ENCODE measurements at regions not wholly inside any gene's neighbourhood (a gene's known extent, or its start where the extent isn't known, plus 50 kb on each side); places are given as distances from the start of the nearest gene placed in this dataset.

DNA sequence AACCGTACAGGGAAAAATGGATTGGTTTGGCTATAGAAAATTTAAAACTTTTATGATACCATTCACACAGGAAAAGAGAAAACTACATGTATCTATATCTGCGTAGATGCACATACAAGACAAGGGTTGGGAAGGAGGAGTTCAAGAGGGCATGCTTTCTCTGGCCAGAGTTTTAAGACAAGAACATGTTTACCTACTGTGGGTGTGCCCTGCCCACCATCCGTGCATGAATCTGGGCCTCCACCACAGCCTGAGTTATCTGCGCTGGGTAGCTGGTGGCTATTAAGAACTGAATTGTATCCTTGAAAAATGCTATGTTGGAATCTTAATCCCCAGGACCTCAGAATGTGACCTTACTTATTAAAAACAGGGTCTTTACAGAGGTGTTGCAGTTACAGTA lies 151.6 kb downstream of the AASDH start:
- H3K4me1 ChIP-seq, result no peaks in the 10 kb centered on the region
- ChIA-PET POLR2A (no interaction called here), CTCF (no interaction called here)
- DNase-seq (ENCODE audit: low read depth in 1 of 2, low spot score in 1 of 2), result no peak
- no peaks in the 10 kb centered on the region for H3K9me3 ChIP-seq
- no peak for FAIRE-seq
- no peak overlapping the region for H3K4me3 ChIP-seq
- TF ChIP-seq CHD4 (IDR thresholded peaks at IDR 0.05; ENCODE audit: borderline replicate concordance) (no peak), ZSCAN20 (CRISPR knock-in tag; IDR thresholded peaks at IDR 0.05) (no peak), HOXB5 (CRISPR knock-in tag; IDR thresholded peaks at IDR 0.05) (no peak), CHD2 (IDR thresholded peaks at IDR 0.05; ENCODE audit: low read length, partially characterized antibody) (no peak), JUN (IDR thresholded peaks at IDR 0.05) (no peak), JUNB (IDR thresholded peaks at IDR 0.05) (no peak), RNF2 (IDR thresholded peaks at IDR 0.05; ENCODE audit: borderline replicate concordance, low read depth) (no peak), POLR2A (IDR thresholded peaks at IDR 0.05; ENCODE audit: low read length) (no peak), GATA3 (IDR thresholded peaks at IDR 0.05; ENCODE audit: borderline replicate concordance) (no peak), HOXB13 (CRISPR knock-in tag; IDR thresholded peaks at IDR 0.05; ENCODE audit: low read depth) (no peak), SMC3 (IDR thresholded peaks at IDR 0.05) (no peak)
- TF ChIP-seq, protein P1, sequence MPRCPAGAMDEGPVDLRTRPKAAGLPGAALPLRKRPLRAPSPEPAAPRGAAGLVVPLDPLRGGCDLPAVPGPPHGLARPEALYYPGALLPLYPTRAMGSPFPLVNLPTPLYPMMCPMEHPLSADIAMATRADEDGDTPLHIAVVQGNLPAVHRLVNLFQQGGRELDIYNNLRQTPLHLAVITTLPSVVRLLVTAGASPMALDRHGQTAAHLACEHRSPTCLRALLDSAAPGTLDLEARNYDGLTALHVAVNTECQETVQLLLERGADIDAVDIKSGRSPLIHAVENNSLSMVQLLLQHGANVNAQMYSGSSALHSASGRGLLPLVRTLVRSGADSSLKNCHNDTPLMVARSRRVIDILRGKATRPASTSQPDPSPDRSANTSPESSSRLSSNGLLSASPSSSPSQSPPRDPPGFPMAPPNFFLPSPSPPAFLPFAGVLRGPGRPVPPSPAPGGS (IDR thresholded peaks at IDR 0.05), result no peak
- TF ChIP-seq, protein P2, sequence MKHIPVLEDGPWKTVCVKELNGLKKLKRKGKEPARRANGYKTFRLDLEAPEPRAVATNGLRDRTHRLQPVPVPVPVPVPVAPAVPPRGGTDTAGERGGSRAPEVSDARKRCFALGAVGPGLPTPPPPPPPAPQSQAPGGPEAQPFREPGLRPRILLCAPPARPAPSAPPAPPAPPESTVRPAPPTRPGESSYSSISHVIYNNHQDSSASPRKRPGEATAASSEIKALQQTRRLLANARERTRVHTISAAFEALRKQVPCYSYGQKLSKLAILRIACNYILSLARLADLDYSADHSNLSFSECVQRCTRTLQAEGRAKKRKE (CRISPR knock-in tag; IDR thresholded peaks at IDR 0.05; ENCODE audit: low read depth), result no peak
- TF ChIP-seq, protein P3, sequence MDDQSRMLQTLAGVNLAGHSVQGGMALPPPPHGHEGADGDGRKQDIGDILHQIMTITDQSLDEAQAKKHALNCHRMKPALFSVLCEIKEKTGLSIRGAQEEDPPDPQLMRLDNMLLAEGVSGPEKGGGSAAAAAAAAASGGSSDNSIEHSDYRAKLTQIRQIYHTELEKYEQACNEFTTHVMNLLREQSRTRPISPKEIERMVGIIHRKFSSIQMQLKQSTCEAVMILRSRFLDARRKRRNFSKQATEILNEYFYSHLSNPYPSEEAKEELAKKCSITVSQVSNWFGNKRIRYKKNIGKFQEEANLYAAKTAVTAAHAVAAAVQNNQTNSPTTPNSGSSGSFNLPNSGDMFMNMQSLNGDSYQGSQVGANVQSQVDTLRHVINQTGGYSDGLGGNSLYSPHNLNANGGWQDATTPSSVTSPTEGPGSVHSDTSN (IDR thresholded peaks at IDR 0.05), result no peak
- H3K27ac ChIP-seq, result no peak overlapping the region
- H3K4me2 ChIP-seq, result no peak overlapping the region
- no peak for ATAC-seq
- 68% methylated on average over 4 of the region's 4 CpGs for WGBS (ENCODE audit: missing lambda C conversion rate)

DNA sequence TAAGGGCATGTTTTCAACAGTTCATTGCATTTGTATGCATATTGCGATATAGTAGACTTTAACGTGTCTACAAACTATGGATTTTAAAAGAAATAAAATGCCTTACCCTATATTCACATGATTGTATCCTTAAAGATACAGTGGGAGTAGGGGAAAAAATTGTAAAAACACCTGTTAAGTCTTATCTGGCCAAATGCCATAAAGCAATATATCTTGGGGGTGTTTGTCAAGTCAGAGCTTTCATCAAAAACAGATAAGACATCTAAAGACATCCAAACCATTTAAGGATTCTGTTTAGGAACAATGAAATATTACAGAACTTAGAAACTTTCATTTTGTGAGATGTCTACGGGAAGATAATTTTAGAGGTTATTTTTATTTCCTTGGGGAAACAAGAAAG lies 152.3 kb downstream of the AASDH start:
- no peak overlapping the region for H3K4me3 ChIP-seq
- DNase-seq (ENCODE audit: low read depth in 1 of 2, low spot score in 1 of 2) (no peak), ATAC-seq (no peak), FAIRE-seq (no peak)
- no peak for TF ChIP-seq NPAS2 (CRISPR knock-in tag; IDR thresholded peaks at IDR 0.05; ENCODE audit: borderline replicate concordance)
- no peak for TF ChIP-seq ESRRA (IDR thresholded peaks at IDR 0.05; ENCODE audit: borderline replicate concordance, low read length)
- TF ChIP-seq, protein P1 (IDR thresholded peaks at IDR 0.05), result no peak
- no peak for TF ChIP-seq MYC (IDR thresholded peaks at IDR 0.05; ENCODE audit: borderline replicate concordance, low read length)
- no peak for TF ChIP-seq POLR2A (IDR thresholded peaks at IDR 0.05; ENCODE audit: low read length)
- TF ChIP-seq, protein P4, sequence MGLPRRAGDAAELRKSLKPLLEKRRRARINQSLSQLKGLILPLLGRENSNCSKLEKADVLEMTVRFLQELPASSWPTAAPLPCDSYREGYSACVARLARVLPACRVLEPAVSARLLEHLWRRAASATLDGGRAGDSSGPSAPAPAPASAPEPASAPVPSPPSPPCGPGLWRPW (IDR thresholded peaks at IDR 0.05), result no peak
- TF ChIP-seq, protein P5, sequence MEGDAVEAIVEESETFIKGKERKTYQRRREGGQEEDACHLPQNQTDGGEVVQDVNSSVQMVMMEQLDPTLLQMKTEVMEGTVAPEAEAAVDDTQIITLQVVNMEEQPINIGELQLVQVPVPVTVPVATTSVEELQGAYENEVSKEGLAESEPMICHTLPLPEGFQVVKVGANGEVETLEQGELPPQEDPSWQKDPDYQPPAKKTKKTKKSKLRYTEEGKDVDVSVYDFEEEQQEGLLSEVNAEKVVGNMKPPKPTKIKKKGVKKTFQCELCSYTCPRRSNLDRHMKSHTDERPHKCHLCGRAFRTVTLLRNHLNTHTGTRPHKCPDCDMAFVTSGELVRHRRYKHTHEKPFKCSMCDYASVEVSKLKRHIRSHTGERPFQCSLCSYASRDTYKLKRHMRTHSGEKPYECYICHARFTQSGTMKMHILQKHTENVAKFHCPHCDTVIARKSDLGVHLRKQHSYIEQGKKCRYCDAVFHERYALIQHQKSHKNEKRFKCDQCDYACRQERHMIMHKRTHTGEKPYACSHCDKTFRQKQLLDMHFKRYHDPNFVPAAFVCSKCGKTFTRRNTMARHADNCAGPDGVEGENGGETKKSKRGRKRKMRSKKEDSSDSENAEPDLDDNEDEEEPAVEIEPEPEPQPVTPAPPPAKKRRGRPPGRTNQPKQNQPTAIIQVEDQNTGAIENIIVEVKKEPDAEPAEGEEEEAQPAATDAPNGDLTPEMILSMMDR (IDR thresholded peaks at IDR 0.05), result no peak
- no peak for TF ChIP-seq ZC3H11A (IDR thresholded peaks at IDR 0.05)
- TF ChIP-seq, protein P6, sequence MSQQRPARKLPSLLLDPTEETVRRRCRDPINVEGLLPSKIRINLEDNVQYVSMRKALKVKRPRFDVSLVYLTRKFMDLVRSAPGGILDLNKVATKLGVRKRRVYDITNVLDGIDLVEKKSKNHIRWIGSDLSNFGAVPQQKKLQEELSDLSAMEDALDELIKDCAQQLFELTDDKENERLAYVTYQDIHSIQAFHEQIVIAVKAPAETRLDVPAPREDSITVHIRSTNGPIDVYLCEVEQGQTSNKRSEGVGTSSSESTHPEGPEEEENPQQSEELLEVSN (IDR thresholded peaks at IDR 0.05; ENCODE audit: borderline replicate concordance, low read depth), result no peak
- TF ChIP-seq CHD4 (IDR thresholded peaks at IDR 0.05; ENCODE audit: borderline replicate concordance), result no peak
- TF ChIP-seq KDM5A (IDR thresholded peaks at IDR 0.05), result no peak
- no peak for TF ChIP-seq HDAC2 (IDR thresholded peaks at IDR 0.05)
- no peak for TF ChIP-seq GATA3 (IDR thresholded peaks at IDR 0.05; ENCODE audit: borderline replicate concordance)
- H3K4me1 ChIP-seq, result no peaks in the 10 kb centered on the region
- H3K4me2 ChIP-seq, result no peak overlapping the region
- ChIA-PET CTCF (no interaction called here), POLR2A (no interaction called here)
- H3K9me3 ChIP-seq, result no peaks in the 10 kb centered on the region
- H3K27ac ChIP-seq, result no peak overlapping the region
- WGBS (ENCODE audit: missing lambda C conversion rate), result 69% methylated on average over 3 of the region's 3 CpGs

All from A549 (cell line).